ENCODE measurements at regions not wholly inside any gene's neighbourhood (a gene's known extent, or its start where the extent isn't known, plus 50 kb on each side); places are given as distances from the start of the nearest gene placed in this dataset.
"Not testable (repeated sequence)": the region's sequence is repeated elsewhere in the genome, so short reads cannot be mapped to it uniquely, and the experiment has no call there.

DNA sequence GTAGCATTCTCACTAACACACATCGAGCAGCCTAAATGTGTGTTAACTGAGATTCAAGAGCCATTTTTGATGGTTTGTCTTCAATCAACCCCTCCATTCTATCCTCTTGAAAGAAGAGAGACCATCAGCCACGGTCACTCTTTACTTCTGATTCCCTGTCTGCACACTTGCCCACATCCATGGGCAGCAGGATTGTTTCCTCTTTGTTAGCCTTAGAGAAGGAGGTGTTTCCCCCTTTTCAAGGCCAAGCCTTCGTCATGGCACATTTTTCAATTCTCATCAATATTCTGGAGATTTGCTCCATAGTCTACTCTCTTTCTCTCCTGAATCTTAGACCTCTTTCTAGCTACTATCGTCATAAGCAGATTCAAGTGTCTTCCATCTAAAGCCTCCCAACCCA lies 522.4 kb upstream of the NAALADL2 start:
- DNase-seq, result no peak

DNA sequence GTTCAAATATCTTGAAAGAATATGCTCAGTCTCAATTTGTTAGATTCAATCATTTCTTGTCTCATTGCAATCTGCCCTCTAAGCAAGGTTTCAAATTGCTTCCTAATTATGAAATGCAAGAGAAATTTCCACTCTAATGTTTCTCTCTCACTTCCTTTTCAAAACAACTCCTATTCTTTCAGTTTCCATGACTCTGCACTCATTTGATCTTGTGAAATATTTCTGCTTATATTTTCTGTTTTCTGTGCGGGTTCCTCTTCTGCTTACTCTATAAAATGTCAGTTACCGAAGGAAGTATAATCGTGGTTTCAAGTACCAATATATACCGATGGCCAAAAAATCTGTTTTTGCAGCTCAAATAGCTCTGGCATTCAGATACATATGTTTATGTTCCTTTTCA lies 521.9 kb upstream of the NAALADL2 start:
- no peak for DNase-seq

DNA sequence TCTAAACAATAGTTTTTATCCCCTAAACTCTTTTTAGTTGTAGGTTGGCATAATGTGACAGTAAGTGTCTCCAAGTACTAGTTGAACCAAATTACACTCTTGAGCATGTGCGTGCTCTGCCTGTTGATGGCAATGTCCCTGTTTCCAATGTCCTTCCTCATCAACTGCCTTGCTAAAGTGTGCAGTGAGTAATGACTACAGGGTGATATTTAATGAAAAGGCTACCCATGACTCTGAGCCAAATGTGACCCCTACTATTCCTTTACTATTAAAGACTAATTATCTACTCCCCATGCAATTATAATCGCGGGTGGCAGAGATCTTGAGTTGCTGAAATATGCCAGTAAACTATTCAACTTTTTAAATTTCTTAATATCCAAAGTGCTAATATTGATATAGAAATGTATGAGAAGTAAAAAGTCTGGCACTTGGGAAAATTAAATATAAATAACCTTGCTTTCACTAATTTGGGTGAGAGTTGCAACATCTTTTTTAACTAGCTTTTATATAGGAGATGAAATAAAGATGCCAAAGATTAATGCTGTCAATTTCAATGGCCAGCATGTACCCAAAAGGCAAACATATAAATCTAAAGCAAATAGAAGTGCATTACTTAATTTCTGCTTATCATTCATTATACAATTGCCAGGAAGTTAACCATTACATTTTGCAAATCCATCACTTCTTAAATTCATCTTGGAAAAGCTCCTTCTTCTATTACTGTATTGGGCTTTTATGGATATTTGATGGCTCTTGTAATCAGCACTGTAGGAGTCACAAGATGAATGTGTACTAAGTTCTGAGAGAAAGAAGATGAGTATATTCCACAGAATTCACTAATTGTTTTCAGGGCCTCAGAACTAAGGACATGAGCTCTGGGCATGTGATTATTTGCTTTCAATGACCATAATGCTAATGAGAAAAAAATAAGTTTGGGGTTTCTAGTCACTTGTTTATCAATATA lies 518.2 kb upstream of the NAALADL2 start:
- DNase-seq, result no peak

DNA sequence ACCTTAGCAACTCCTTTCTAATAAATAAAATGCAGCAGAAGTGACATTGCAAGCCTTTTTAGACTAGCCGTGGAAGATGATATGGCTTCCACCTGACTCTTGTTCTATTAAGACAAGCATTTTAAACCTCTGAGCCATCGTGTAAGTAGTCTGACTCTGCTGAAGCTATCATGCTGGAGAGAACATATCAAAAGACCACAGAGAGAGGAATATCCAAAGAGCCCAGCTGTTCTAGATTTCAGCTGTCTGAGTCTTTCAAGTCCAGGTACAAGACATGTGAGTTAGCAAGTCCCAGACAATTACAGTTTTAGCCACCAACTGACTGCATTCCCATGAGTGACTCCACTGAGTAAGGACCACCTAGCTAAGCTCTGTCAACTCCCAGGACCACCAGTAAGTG lies 517.0 kb upstream of the NAALADL2 start:
- no peak for DNase-seq

DNA sequence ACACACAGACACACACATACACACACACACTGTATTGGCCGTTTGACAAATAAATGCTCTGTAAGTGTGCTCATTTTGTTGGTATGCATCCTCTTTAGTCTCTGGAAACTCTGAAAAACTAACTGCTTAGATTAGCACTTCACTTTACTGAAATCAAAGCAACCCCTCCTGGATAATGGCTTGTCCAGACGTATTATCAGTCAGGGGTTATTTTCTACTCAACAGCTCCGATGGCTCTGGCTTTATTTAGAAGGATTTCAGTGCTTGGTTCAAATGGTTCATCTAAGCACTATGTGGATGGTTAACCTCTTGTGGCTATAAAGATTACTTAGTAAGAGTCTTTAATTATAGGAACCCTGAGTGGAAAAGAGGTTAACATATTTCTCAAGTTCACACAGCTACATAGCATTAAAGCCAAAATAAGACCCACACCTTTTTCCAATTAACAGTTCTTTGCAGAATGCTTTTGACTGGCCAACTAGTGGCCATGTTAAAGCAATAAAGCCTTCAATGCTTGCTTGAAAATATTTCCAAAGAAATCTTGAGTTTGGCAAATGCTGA lies 516.1 kb upstream of the NAALADL2 start:
- DNase-seq, result no peak

DNA sequence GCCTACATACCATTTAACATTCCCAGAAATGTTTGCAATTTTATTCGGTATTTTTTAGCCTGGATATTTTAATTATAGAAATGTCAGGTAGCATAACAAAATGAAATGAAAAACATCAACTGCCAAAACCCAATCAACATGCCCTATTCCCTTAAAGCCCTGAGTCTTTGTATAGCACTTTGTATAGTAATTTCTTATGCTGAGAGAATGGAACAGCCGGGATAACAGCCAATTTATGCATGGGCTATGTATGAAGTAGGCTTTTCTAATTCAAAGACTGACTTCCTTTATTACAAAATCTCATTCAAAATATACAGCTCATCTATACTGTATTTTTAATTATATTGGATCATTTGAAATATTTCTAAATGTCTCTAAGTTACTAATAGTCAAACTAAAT lies 513.0 kb upstream of the NAALADL2 start:
- DNase-seq, result no peak

DNA sequence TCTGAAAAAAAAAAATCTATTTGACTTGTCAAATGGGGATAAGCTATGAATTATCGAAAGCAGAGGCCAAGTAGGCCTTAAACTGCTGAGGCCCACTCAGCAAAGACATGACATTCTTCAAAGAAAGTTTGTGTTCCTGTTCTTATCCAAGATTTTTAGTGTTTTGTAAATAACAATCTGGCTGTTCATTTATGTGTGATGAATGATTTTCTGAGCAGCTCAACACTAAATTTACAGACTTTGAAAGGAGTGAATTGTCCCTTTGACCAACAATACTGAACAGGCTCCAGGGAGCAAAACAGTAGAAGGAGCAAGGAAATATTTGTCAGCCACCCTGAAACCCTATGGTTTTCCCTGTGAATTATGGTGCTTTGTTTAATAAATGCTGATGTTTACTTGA lies 512.6 kb upstream of the NAALADL2 start:
- no peak for DNase-seq

DNA sequence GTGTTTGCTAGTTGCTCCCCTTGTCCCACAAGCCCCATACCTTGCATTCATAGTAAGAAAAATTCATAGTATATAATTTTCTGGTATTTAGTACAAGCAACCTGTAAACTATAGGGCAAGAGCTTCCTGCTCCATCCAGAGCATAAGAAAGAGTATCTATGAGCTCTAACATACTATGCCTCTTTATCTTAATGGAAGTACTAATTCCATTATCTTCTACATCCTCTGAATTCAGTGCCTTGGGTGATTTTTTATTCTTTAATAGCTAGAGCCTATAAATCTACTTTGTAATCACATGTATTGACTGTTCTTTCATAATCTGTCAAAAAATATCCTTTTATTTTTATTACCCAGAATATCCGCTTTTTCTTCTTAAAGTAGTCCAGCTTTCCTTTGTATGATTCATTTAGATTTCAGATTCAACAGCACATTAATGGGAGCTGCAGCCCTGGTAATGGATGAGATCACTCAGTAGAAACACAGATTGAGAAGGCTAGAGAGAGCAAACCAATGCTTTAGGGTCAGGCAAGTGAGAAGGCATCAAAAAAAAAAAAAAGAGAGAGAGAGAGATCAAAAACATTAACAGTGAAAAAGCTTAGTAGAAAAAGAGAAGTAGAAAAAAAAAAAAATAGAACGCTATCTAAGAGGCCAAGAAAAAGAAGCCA lies 511.5 kb upstream of the NAALADL2 start:
- no peak for DNase-seq

DNA sequence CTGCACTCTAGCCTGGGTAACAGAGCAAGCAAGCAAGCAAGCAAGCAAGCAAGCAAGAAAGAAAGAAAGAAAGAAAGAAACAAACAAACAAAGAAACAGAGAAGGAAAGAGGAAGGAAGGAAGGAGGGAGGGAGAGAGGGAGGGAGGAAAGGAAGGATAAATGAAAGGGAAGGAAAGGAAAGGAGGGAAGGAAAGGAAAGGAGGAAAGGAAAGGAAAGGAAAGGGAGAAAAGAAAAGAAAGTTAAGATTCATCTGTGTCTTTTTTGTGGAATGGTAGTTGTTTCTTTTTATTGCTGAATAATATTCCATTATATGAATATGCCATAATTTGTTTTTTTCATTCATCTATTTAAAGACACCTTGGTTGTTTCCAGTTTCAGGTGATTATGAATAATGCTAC lies 506.9 kb upstream of the NAALADL2 start:
- no peak for DNase-seq

DNA sequence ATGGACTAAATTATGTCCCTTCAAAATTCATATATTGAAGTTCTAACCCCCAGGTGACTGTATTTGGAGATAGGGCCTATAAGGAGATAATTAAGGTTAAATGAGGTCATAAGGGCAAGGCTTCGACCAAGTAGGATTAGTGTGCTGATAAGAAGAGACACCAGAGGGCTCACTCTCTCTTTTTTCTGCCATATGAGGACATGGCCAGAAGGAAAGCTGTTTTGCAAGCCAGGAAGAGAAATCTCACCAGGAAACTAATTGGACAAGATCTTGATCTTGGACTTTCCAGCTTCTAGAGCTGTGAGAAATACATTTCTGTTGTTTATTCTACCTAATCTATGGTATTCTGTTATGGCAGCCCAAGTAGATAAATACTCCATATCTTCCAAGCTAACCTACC lies 503.6 kb upstream of the NAALADL2 start:
- DNase-seq, result no peak

DNA sequence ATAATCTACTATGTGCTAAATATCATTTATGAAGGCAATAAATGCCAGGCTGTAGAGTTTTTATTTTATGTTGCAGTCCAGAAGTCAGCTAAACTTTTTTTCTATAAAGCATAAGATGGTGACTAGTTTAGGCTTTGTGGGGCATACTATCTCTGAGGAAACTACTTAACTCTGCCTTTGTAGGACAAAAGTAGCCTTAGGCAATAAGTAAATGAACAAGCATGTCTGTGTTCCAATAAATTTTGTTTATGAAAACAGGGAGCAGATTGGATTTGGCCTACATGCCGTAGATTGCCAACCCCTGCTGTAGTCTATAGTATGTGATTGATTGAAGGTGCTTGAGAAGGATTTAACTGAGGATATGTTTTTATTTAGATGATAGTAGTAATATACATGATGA lies 502.5 kb upstream of the NAALADL2 start:
- DNase-seq, result no peak

DNA sequence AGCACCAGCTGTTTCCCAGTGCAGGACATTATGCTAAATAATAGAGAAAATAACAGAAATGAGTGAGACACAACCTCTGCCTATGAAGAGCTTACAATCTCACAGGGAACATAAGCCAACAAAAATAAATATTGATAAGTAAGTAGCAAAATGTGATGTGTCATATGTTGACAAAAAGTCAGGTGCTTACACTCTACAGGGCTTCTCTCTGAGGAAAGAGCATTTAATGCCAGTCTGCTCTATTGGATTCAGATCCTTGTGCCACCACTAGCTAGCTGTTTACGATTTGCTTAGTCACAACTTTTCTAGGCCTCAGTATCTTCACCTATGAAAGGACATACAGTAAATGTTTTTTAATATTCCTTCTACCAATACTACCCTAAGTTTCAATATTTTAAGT lies 500.9 kb upstream of the NAALADL2 start:
- DNase-seq, result no peak

DNA sequence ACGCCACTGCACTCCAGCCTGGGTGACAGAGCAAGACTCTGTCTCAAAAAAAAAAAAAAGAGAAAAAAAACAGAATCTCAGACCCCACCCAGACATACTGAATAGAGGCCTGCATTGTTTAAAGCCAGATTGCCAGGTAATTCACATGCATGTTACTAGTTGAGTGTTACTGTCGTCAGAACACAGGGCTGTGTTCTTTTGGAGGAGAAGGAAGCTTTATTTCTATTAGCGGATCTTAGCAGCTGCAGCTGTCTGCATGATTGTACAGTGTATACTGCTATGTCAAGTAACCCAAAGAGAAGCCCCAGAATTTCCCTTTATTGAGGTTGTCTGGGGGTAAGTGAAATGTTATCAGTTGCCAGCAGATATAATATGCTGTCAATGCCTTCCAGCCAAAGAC lies 496.6 kb upstream of the NAALADL2 start:
- DNase-seq, result no peak

DNA sequence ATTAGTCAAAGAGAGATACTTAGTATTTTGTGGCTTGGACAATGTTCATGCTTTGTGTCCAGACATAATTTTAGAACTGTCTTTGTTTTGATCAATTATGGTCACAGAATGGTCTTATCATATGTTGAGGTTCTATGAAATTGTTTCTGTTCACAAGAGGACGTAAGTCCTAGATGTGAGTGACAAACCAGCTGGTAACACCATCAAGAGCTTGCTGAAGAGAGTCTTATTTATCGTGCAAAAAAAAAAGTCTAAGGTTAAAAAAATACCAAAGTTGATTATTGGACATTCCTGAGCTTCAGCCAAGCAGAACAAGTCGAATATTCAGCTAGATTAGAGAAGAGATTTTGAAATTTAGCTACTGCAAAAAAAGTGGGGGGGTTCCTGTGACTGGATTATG lies 495.9 kb upstream of the NAALADL2 start:
- no peak for DNase-seq

DNA sequence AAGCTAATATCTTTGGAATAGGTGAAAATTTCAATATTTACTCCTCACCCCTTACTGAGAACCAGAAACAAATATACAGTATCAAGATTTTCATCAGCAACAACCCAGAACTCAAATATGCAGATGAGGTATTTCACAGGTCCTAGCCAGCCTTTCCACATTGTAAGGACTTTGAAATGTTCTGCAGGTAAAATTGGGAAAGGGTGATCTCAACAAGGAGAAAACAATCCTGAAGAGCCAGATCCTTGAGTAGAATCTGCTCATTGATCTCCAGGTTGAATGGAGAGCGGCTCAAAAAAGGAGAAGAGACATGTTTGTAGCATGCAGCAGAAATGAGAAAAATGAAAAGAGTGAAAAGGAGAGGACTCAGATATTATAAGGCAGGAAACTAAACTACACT lies 493.3 kb upstream of the NAALADL2 start:
- DNase-seq, result no peak

DNA sequence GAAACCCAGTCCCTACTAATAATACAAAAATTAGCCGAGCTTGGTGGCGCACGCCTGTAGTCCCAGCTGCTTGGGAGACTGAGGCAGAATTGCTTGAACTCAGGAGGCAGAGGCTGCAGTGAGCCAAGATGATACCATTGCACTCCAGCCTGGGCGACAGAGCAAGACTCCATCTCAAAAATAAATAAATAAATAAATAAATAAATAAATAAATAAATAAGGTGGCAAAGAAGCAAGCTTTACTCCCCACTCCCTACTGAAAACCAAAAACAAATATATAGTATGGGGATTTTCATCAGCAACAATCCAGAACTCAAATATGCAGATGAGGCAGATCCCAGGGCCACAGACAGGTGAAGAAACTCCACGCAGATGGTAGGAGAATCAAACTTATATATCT lies 492.2 kb upstream of the NAALADL2 start:
- DNase-seq, result not testable (repeated sequence)

DNA sequence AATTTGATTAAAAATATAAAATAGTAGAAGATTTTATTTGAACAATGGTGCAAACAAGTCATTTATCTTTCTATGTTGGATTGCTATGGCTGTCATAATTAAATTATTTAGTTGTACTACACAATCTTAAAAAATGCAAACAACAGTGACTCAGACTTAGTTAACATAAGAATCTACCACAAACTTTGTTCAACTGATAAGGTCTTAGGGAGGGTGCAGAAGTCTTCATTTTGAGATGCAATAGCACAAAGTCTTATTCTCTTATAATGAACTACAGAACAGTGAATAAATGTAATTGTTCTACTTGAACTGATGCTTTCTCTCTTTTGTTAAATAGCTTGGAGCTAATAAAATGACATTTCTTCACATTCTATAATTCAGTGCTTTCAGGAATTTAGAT lies 482.8 kb upstream of the NAALADL2 start:
- no peak for DNase-seq

DNA sequence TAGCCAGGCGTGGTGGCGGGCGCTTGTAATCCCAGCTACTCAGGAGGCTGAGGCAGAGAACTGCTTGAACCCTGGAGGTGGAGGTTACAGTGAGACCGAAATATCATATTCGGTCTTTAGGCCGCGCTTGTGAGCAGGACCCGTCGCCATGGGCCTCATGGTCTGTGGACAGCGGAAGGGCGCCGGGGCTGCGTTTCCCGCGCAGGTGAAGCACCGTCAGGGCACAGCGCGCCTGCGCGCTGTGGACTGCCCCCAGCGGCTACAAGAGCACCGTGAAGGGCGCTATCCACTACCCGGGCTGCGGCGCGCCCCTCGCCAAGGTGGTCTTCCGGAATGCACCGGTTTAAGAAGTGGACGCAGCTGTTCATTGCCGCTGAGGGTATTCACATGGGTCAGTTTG lies 482.0 kb upstream of the NAALADL2 start:
- DNase-seq, result no peak

DNA sequence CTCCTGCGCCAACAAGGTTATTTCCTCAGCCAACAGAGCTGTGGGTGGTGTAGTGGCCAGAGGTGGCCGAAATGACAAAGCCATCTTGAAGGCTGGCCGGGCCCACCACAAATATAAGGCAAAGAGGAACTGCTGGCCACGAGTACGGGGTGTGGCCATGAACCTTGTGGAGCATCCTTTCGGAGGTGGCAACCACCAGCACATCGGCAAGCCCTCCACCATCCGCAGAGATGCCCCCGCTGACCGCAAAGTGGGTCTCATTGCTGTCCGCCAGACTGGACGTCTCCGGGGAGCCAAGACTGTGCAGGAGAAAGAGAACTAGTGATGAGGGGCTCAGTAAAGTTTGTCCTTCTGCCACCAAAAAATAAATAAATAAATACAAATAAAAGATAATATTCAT lies 481.4 kb upstream of the NAALADL2 start:
- DNase-seq, result no peak

DNA sequence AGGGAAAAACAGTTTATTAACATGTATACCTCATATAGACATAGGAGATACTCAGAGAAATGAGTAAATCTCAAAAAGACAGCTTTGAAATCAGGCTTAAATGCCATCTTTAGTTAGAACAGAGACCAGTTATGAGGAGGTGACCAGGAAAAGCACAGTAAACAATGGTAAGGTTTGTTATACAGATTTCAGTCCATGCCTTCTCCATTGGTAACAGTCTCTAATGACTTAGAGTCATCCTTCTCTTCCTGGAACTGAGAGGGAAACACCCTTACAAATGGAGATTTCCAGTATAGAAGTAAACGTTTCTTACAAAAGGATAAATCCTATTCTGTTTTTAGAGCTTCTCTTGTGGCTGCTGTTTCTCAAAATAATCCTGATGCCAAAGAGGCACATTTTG lies 476.3 kb upstream of the NAALADL2 start:
- no peak for DNase-seq

DNA sequence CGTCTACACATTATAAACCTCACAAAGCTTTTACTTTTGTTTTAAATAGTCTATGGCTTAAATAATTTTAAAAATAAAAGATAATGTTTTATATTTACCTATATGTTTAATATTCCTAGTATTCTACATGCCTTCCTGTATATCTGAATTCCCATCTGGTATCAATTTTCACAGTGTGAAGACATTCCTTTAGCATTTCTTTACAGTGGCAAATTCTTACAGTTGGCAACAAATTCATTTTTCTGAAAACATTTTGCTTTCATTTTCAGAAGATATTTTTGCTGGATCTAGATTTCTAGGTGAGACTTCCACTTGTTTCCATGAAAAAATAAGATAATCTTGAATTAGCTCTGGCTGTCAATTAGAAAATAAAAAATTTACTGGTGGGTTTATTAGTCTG lies 471.4 kb upstream of the NAALADL2 start:
- DNase-seq, result no peak

DNA sequence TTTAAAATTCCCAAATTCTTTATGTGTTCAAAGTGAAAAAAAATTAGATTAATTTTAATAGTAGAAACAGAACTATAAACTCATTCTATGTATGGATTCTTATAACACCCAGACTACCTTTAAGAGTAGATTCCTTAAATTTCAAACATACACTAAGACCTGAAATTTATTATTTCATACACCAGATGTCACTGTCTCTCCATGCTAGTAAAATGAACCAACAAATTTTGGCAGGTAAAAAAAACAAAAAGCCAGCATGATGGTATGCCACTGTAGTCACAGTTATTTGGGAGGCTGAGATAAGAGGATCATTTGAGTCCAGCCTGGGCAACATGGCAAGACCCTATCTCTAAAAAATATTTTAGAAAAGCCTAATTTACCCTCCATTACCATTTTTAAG lies 461.3 kb upstream of the NAALADL2 start:
- no peak for DNase-seq

DNA sequence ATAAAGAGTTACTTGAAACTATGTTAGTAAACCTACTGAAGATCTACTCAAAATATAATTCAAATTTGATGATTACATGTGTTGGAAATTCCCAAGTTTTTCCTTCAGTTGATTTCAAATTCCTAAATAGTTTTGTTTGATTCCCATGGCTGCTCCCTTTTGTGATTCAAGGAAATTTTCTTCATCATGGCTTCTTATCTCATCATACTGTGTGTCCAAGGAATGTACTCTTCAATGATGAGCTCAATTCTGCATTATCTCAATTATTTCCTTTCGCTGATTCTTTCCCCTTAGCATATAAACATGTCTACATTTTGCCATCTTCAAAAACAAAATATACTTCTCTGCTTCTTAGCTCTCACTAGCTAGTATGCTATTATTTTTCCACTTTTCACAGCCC lies 460.4 kb upstream of the NAALADL2 start:
- no peak for DNase-seq

DNA sequence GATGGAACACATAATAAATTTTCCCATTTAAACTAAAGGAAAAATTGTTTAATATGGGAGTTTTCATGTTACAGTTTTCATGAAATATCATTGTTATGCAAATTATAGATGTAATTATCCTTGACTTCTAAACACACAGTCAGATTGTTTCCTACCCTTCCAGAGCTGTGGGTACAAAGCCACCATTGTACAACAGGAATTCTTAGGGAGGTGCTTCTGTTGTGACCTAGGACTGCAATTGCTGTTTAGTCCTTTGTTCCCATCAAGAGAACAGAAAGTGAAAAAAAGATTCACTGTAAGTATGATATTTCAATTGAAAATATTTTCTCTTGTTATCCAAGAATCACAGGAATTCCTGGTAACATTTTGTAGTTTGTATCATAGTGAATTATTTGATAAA lies 455.3 kb upstream of the NAALADL2 start:
- DNase-seq, result no peak

Data from NCI-H345 (cell line).